ENCODE measurements at regions not wholly inside any gene's neighbourhood (a gene's known extent, or its start where the extent isn't known, plus 50 kb on each side); places are given as distances from the start of the nearest gene placed in this dataset.

- no peak for DNase-seq
Measured at GRCh38 chr21:16794950-16795349, 717.9 kb upstream of the CXADR start.

- no peak for DNase-seq
Measured at GRCh38 chr21:16796776-16797175, 716.1 kb upstream of the CXADR start.

DNA sequence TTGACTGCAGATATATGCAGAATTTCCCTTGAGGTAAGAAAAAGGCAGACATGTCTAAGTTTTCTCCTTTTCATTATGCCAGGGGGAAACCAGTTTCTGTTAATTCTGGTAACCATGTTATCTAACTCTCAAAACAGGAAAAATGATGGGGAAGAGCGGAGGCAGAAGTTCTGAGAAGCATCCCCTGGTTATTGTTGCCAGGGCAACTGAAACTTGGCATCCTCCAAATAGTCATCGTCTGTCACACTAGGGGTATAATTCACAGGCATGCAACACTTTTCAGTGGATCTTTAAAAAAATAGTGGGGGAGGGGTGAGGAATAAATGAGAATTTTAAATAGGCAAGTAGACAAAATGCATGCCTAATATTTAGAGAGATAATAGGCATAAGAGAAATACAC lies 715.3 kb upstream of the CXADR start:
- DNase-seq, result peak in 4 of 58 donors; percentile 2 to 8 (median 3)

GRCh38 chr21:16797966-16798365 lies 714.9 kb upstream of the CXADR start:
- DNase-seq, result no peak

GRCh38 chr21:16800536-16801275 lies 712.1 kb upstream of the CXADR start:
- DNase-seq, result no peak

DNA sequence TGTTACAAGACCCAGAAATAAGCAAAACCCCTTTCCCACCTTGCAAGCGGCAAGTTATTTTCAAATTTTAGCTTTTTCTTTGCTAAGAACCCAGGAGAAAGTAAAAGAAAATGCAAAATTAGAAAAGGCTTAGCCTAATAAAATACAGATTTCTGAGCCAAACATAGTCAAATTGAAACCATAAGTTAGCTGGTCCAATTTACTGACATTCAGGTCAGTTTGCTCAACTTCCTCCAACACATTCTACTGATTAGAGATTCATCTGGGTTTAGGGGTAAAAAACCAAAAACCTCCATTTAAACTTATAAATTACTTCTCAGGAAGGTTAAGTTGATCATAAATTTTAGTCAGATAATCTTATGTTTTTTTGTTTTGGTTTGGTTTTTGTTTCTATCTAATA lies 701.8 kb upstream of the CXADR start:
- no peak for DNase-seq

- no peak for DNase-seq
Measured at GRCh38 chr21:16811970-16812369, 700.9 kb upstream of the CXADR start.

- no peak for DNase-seq
Measured at GRCh38 chr21:16815243-16815642, 697.6 kb upstream of the CXADR start.

DNA sequence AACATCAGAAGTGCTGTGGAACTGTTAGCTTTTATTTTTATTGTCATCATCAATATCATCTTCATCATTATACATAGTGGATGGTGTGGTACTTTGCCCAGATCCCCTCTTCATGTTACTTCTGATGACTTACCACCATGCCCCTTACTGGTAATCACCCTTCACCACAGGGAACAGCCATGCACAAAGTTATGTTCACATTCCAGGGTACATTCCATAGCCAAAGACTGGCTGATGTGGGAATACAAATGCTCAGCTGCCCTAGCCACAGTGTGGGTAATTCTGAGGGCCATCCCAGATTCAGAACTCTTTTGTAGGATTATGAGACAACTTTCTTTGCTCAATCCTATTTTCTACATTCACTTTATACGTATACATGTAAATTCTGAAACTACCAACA lies 691.3 kb upstream of the CXADR start:
- DNase-seq, result no peak

DNA sequence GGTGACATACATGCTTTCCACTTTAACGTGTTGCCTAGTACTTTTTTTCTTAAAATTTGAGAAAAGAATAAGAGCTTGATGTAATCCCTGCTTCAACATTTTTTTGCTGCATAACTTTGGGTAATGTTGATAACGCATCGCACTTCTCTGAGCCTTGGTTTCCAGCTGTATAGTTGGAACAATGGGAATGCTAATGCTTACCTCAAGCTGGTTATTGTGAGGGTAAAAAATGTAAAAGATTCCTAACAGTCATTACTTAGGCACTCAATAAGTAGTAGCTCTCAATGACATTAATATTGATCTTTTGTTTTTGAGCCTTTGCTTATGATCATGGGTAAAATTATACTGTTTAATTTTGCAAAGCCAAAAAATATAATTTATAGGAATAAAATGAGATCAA lies 683.3 kb upstream of the CXADR start:
- no peak for DNase-seq

DNA sequence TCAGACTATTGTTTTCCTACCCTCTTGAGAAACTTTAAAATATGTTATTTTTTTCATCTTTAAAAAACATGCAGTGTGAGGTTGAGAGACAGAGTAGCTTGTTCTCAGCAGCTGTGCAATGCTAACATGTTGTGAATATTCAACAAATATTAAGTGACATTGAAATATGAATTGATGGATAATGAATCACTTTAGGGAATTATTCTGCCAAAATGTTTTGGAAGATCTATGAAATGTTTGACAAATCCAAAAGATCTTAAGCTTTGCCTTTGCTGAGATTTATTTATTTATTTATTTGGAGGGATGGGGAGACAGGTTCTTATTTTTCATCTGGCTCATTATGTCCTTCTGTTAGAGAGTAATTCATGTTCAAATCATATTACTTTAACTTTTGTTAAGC lies 680.1 kb upstream of the CXADR start:
- DNase-seq, result no peak

- no peak for DNase-seq
Measured at GRCh38 chr21:16834791-16835190, 678.1 kb upstream of the CXADR start.

GRCh38 chr21:16837321-16837720 lies 675.5 kb upstream of the CXADR start:
- DNase-seq, result no peak

DNA sequence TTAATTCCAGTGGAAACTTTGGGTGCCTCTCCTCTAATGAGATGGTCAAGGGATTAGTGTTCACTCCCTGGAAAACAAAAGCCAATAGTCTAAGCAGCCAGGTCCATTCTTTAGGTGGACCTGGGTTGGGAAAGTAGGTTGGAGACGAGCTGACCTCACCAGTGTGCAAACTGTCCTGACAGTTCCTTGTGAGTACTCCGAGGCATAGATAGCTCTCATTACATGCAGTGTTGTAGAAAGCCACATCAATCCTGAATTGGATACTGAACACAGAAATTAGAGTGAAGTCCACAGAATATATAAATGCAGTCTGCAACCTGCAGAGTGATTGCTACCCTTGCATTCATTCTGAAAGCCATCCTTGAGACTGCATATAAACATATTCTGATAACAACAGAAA lies 675.1 kb upstream of the CXADR start:
- no peak for DNase-seq

GRCh38 chr21:16838331-16838730 lies 674.5 kb upstream of the CXADR start:
- no peak for DNase-seq

GRCh38 chr21:16840538-16840937 lies 672.3 kb upstream of the CXADR start:
- DNase-seq, result no peak

GRCh38 chr21:16841975-16842695 lies 670.7 kb upstream of the CXADR start:
- DNase-seq, result no peak

DNA sequence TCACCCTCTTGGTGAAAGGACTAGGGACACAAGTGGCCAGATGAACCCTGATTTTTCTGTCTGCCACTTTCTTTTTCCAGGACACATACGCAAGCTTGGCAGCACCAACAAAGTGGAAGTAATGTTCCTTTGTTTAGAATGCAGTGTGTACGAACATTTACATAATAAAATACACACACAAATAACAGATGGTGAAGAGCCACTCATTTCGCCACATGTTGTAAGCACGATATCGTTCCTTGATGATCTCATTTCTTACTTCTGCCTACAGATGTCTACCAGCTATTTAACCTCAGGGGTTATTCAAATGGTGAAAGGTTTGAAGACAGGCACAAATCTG lies 670.2 kb upstream of the CXADR start:
- no peak for DNase-seq

- no peak for DNase-seq
Measured at GRCh38 chr21:16847211-16847610, 665.6 kb upstream of the CXADR start.

DNA sequence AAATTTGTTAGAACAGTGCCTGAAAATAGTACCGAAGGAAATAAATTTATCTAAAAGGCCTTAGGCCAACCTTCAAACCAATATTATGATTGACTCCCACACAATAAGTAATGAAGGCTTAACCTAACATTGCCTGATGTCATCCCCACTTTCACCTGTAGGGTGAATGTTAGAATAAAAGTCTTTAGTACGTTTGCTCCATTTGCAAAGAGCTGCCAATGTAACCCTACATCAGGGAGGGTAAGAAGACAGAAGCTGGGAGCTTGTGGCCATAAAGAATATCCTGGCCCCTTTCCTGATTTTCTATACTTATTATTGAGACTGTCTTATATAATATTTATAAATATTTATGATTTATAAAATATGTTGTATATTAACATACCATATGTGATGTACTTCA lies 661.8 kb upstream of the CXADR start:
- no peak for DNase-seq

- no peak for DNase-seq
Measured at GRCh38 chr21:16855164-16855667, 657.6 kb upstream of the CXADR start.

DNA sequence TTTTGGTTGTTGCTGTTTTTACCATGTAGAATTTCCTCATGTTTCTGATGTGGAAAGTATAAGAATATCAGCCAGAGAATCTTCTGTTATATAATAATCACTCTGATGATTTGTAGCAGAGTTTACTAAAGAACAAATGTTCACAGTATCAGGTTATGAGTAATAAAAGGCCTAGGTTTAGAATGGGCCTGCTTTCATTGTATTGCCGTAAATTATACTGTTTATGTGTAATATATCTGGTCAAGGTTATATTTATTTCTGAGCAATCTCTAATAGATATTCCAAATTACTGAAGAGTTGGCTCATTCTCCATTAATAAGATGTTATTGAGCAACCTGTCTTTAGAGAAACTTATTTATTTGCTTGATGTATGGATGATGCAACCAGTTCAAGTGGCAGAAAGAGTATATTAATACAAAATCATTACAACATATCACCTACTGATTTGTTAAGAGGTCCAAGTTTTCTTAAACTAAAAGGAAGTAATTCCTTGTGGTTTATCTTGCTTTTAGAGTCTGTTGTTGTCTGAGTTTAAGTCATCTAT lies 649.4 kb upstream of the CXADR start:
- DNase-seq, result no peak

- DNase-seq, result no peak
Measured at GRCh38 chr21:16863908-16864307, 648.9 kb upstream of the CXADR start.
